HCT116 (cell line): ENCODE measurements at regions not wholly inside any gene's neighbourhood (a gene's known extent, or its start where the extent isn't known, plus 50 kb on each side); places are given as distances from the start of the nearest gene placed in this dataset.

Experiments
- ATF3 ChIP-seq: IDR thresholded peaks from 2 replicates; pipeline ENCODE4 v1.6.1; 2012
- CEBPB ChIP-seq: IDR thresholded peaks from 2 replicates; pipeline ENCODE4 v1.6.1; 2012; ENCODE audit warnings: low read depth
- CTCF ChIP-seq, 3 experiments: fragments of 200-600 bp in 1 of 3; sonication (generic) in 1 of 3; IDR thresholded peaks in 2 of 3; conservative IDR thresholded peaks in 1 of 3; 2 replicates each; pipeline ENCODE4 v1.5.1; 2012 to 2017; ENCODE audit warnings: low read depth in 2 of 3, low read length in 2 of 3, antibody characterized with exemption in 1 of 3, borderline replicate concordance in 1 of 3, control low read depth in 1 of 3, mild to moderate bottlenecking in 1 of 3, mixed read lengths in 1 of 3, mixed run types in 1 of 3, moderate library complexity in 1 of 3; ENCODE audit not compliant: insufficient read depth in 1 of 3
- EGR1 ChIP-seq: IDR thresholded peaks from 2 replicates; pipeline ENCODE4 v1.6.1; 2012; ENCODE audit warnings: low read depth
- EZH2 ChIP-seq: fragments of 200-600 bp; sonication (generic); IDR thresholded peaks from 2 replicates; pipeline ENCODE4 v1.6.1; 2017; ENCODE audit warnings: antibody characterized with exemption, mixed run types
- MAX ChIP-seq: IDR thresholded peaks from 2 replicates; pipeline ENCODE4 v1.6.1; 2012
- POLR2A ChIP-seq: IDR thresholded peaks from 2 replicates; pipeline ENCODE4 v1.7.0; 2011; ENCODE audit warnings: borderline replicate concordance; ENCODE audit not compliant: insufficient read depth, insufficient read length; ENCODE audit errors: extremely low read depth
- POLR2AphosphoS5 ChIP-seq: IDR thresholded peaks from 2 replicates; pipeline ENCODE4 v1.6.1; 2011; ENCODE audit warnings: mild to moderate bottlenecking, low read depth, low read length, moderate library complexity
- SIN3A ChIP-seq: IDR thresholded peaks from 2 replicates; pipeline ENCODE4 v1.6.1; 2012; ENCODE audit warnings: low read depth
- ZBTB33 ChIP-seq: IDR thresholded peaks from 2 replicates; pipeline ENCODE4 v1.6.1; 2011; ENCODE audit warnings: mild to moderate bottlenecking, low read length, moderate library complexity; ENCODE audit not compliant: insufficient replicate concordance; ENCODE audit errors: extremely low read depth
- ZNF274 ChIP-seq: fragments of 200-500 bp; sonication (Bioruptor generic); IDR thresholded peaks from 2 replicates; pipeline ENCODE4 v1.6.1; 2014; ENCODE audit warnings: mild to moderate bottlenecking, low read depth, low read length, inconsistent platforms

- no peak for TF ChIP-seq EZH2
- no peak for TF ChIP-seq POLR2A
- TF ChIP-seq MAX = no peak
- TF ChIP-seq EGR1 = no peak
- no peak for TF ChIP-seq CTCF (IDR thresholded peaks at IDR 0.05 in 2 of 3, conservative IDR thresholded peaks at IDR 0.05 in 1 of 3; ENCODE audit: borderline replicate concordance in 1 of 3, insufficient read depth in 1 of 3, low read depth in 2 of 3, low read length in 2 of 3)
- TF ChIP-seq CEBPB = no peak
- TF ChIP-seq POLR2AphosphoS5 = no peak
- TF ChIP-seq ZBTB33 = no peak
- no peak for TF ChIP-seq ZNF274
- TF ChIP-seq SIN3A = no peak
- no peak for TF ChIP-seq ATF3
Measured at GRCh38 chr6:140663772-140664171, 1289.3 kb upstream of the CITED2 start.
